ENCODE measurements at regions not wholly inside any gene's neighbourhood (a gene's known extent, or its start where the extent isn't known, plus 50 kb on each side); places are given as distances from the start of the nearest gene placed in this dataset.

- no peak for TF ChIP-seq USF2 (IDR thresholded peaks at IDR 0.05)
Measured at GRCh38 chr2:194698012-194698411, 959.0 kb upstream of the SLC39A10 start (continued).

GRCh38 chr2:194697439-194697838 is 959.6 kb upstream of the SLC39A10 start:
- Histone ChIP-seq H3K4me3 (no peak overlapping the region), H3K4me1 (no peaks in the 10 kb centered on the region), H3K27ac (no peak overlapping the region), H3K4me2 (no peak overlapping the region), H3K9me3 (no peaks in the 10 kb centered on the region)
- ChIA-PET POLR2A (no interaction called here), CTCF (no interaction called here)
- TF ChIP-seq CTCF (IDR thresholded peaks at IDR 0.05) (no peak), CEBPB (IDR thresholded peaks at IDR 0.05) (no peak), FOSL2 (IDR thresholded peaks at IDR 0.05) (no peak), FOSL2 (CRISPR knock-in tag; IDR thresholded peaks at IDR 0.05) (no peak), KDM1A (IDR thresholded peaks at IDR 0.05; ENCODE audit: low read depth) (no peak), HMGXB4 (CRISPR knock-in tag; IDR thresholded peaks at IDR 0.05; ENCODE audit: borderline replicate concordance) (no peak), PBX3 (IDR thresholded peaks at IDR 0.05) (no peak), POLR2AphosphoS2 (conservative IDR thresholded peaks at IDR 0.05; ENCODE audit: low read length) (no peak), NR3C1 (IDR thresholded peaks at IDR 0.05) (no peak), E2F6 (IDR thresholded peaks at IDR 0.05; ENCODE audit: borderline replicate concordance, low read depth) (no peak)
- DNase-seq (ENCODE audit: low read depth in 1 of 2, low spot score in 1 of 2) (no peak), FAIRE-seq (no peak), ATAC-seq (no peak)

- no peak overlapping the region for H3K4me2 ChIP-seq
- no peaks in the 10 kb centered on the region for H3K9me3 ChIP-seq
- TF ChIP-seq HEYL (CRISPR knock-in tag; IDR thresholded peaks at IDR 0.05) (no peak), CEBPB (IDR thresholded peaks at IDR 0.05) (no peak), EP300 (IDR thresholded peaks at IDR 0.05) (no peak), NFE2L2 (conservative IDR thresholded peaks at IDR 0.05; ENCODE audit: low read length) (no peak), MAZ (IDR thresholded peaks at IDR 0.05; ENCODE audit: borderline replicate concordance, low read depth, low read length) (no peak), POLR2A (IDR thresholded peaks at IDR 0.05; ENCODE audit: low read length) (no peak), NR3C1 (IDR thresholded peaks at IDR 0.05) (no peak), TFCP2L1 (CRISPR knock-in tag; IDR thresholded peaks at IDR 0.05) (no peak)
- ChIA-PET POLR2A (no interaction called here), CTCF (no interaction called here)
- DNase-seq (ENCODE audit: low read depth in 1 of 2, low spot score in 1 of 2) (no peak), FAIRE-seq (no peak), ATAC-seq (no peak)
- H3K4me3 ChIP-seq: no peak overlapping the region
- no peaks in the 10 kb centered on the region for H3K4me1 ChIP-seq
- no peak overlapping the region for H3K27ac ChIP-seq
Measured at GRCh38 chr2:194696690-194697089, 960.3 kb upstream of the SLC39A10 start.

GRCh38 chr2:194686569-194686968 is 970.5 kb upstream of the SLC39A10 start:
- no peak overlapping the region for H3K4me3 ChIP-seq
- 46% methylated on average over 3 of the region's 3 CpGs for WGBS (ENCODE audit: missing lambda C conversion rate)
- ATAC-seq: no peak
- ChIA-PET POLR2A (no interaction called here), CTCF (no interaction called here)
- no peaks in the 10 kb centered on the region for H3K9me3 ChIP-seq
- H3K4me2 ChIP-seq: no peak overlapping the region
- no peak for DNase-seq (ENCODE audit: low read depth in 1 of 2, low spot score in 1 of 2)
- no peaks in the 10 kb centered on the region for H3K4me1 ChIP-seq
- no peak for TF ChIP-seq MAZ (IDR thresholded peaks at IDR 0.05; ENCODE audit: borderline replicate concordance, low read depth, low read length)
- no peak for TF ChIP-seq REST (IDR thresholded peaks at IDR 0.05)
- TF ChIP-seq CBX2 (IDR thresholded peaks at IDR 0.05; ENCODE audit: borderline replicate concordance, low read depth): no peak
- no peak for TF ChIP-seq ATOH8 (CRISPR knock-in tag; IDR thresholded peaks at IDR 0.05; ENCODE audit: low read depth)
- TF ChIP-seq GATA3 (IDR thresholded peaks at IDR 0.05; ENCODE audit: borderline replicate concordance): no peak
- no peak for TF ChIP-seq EHF (CRISPR knock-in tag; IDR thresholded peaks at IDR 0.05)
- TF ChIP-seq TFCP2L1 (CRISPR knock-in tag; IDR thresholded peaks at IDR 0.05): no peak
- no peak for TF ChIP-seq HEYL (CRISPR knock-in tag; IDR thresholded peaks at IDR 0.05)
- no peak for TF ChIP-seq ZC3H11A (IDR thresholded peaks at IDR 0.05)
- TF ChIP-seq FOSB (CRISPR knock-in tag; IDR thresholded peaks at IDR 0.05): no peak
- no peak for FAIRE-seq
- H3K27ac ChIP-seq: no peak overlapping the region
